ENCODE measurements at regions not wholly inside any gene's neighbourhood (a gene's known extent, or its start where the extent isn't known, plus 50 kb on each side); places are given as distances from the start of the nearest gene placed in this dataset.

DNA sequence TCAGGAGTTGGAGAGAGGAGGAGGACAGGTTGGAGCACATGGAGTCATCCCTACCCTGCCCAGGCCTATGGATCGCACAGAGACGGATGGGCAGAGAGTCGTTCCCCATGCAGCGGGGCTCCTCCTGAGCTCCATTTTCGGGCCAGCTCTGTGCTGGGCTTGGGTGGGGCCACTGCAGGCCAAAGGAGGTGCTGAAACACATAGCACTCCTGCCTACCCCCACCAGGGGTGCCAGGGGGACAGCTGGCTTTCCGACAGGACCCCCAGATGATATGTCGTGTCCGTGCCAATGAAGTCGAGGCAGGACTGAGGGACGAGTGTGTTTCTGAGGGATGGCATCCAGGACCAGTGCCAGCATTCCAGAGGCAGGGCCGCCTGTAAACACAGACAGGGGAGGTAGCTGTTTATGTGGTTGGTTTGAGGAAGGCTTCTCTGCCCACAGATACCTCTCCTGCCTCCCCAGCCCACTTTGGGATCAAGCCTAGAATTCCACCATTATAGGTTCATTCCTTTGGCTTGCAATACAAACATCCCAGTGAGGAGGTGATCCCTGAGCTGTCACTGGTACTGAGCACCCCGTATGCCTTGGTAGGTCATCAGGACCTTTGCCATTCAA, 116.6 kb downstream of the GLI2 start:
- DNase-seq (ENCODE audit: low read depth in 2 of 2), result no peak

DNA sequence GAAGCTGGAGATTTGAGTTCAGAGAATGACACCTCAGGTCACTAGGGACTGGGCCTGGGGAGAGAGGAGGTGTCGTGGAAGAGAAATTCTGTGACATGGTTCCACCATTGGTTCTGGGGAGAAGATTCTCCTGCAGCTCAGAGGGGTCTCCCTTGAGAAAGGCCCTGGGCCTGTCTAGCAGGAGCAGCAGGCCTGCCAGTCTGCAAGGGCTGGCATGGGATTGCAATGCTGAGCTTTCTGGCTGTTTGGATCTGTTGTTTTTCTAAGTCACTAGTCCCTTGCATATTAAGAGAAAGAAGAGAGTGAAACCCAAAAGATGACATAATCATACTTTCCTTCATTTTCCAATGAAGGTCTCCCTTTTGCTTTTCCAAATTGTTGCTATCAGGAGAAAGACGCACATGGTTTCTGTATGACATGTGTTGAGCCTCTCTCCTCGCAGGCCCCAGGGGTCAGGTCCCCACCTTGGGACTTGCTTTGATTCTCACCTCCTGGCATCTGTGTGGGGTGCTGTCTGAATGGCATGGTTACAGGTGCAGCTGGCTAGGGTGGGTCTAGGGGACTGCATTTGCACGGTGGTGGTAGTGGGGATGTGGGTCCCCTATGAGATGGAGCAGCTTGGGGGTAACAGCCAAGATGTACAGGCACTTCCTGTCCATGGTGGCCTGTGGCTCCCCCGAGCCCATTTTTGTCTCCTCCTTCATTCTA, 117.8 kb downstream of the GLI2 start:
- no peak for DNase-seq (ENCODE audit: low read depth in 2 of 2)

GRCh38 chr2:120854014-120854620, 118.4 kb downstream of the GLI2 start:
- no peak for DNase-seq (ENCODE audit: low read depth in 2 of 2)

- DNase-seq (ENCODE audit: low read depth in 2 of 2), result no peak
These were observed 119.3 kb downstream of the GLI2 start for GRCh38 chr2:120854766-120855530.

- no peak for DNase-seq (ENCODE audit: low read depth in 2 of 2)
These were observed 120.3 kb downstream of the GLI2 start for GRCh38 chr2:120855855-120856405.

DNA sequence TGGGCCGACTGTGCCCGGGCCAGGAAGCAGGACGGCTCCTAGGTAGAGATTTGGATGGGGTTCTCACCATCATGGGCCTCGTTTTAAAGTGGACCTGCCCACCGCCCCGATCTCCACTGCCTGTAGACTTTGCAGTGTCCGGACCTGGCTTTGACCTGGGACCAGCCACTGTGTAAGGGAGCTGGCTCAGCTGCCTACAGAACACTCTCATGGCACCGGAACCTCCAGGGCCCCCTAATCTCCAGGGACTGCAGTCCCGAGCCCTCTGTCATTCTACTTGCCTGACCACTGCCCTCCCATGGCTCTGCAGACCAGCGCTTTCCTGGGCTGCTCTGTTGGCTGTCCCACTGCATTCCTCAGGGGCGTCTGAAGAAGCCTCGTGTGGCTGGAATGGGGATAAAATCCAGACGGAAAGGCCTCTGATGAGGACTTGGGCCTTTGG, 120.8 kb downstream of the GLI2 start:
- DNase-seq (ENCODE audit: low read depth in 2 of 2), result no peak

DNA sequence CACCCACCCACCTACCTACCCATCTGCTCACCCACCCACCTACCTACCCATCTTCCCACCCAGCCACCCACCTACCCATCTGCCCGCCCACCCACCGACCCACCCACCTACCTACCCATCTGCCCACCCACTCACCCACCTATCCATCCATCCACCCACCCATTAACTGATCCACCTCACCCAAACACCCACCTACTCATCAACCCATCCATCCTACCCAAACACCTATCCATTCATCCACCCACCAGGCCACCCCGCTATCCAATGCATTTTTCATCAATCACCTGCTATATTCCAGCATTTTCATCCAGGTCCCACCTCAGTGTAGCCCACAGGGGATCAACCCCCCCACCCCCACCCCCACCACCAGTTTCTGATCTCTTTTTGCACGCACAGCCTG, 121.8 kb downstream of the GLI2 start:
- DNase-seq (ENCODE audit: low read depth in 2 of 2), result no peak

GRCh38 chr2:120857931-120858330, 122.3 kb downstream of the GLI2 start:
- no peak for DNase-seq (ENCODE audit: low read depth in 2 of 2)

- DNase-seq (ENCODE audit: low read depth in 2 of 2), result no peak
These were observed 122.9 kb downstream of the GLI2 start for GRCh38 chr2:120858361-120859106.

DNA sequence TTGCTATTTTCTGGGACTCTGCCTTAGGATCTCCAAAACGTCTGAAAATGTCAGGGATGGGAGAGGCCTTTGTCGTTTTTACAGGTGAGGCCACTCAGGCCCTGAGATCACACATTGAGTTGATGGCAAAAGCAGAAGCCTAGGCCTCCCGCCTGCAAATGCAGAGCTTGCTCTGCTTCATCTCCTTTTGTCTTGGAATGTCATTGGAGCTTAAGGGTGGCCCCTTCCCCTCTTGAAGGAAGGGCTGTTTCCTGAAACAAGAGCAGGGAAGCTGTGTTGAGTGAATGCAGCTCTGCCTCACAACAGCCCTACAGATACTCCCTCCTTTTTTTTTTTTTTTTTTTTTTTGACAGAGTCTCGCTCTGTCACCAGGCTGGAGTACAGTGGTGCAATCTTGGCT, 123.5 kb downstream of the GLI2 start:
- no peak for DNase-seq (ENCODE audit: low read depth in 2 of 2)

DNA sequence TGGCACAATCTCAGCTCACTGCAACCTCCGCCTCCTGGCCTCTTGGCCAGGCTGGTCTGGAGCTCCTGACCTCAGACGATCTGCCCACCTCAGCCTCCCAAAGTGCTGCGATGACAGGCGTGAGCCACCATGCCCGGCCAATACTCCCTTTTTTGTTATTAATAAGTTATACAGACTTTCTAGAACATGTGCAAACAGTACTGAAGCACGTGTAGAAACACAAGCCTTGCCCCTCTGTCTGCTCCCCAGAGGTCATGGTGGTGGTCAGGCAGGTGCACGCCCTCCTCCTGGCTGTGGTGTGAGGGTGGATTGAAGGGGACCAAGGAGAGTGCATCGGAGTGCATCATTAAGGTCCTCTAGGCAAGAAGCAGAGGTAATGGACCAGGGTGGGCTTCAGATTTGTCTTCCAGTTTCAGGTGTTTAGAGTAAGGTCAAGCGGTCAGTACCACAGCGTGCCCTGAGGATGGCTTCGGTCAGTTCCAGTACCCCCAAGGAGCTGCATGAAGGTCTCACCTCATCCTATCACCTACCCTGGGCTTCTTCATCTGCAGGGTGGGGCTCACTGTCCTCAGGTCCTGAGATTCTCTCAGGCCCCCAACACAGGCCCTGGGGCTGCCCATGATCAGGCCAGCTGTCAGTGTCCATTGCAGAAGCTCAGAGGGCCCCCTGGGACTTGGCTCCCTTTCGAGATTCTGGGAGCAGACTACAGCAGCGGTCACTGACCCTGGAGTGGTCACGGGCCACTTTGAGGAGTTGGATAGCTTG, 124.3 kb downstream of the GLI2 start:
- DNase-seq (ENCODE audit: low read depth in 2 of 2), result no peak

DNA sequence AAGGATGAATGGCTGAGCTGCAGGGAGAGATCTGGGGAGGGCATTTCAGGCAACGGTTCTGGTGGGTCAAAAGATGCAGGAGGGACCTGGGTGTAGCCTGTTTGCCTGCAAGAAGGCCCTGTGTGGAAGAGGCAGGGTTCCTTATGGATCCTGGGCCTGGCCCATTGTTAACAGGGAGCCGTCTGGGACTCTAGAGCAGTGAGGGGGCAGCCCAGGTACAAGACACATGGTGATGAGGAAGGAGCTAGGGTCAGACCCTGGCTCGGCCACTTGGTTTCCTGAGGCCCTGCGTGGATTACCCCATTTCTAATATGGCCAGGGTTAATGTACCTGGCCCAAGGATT, 124.9 kb downstream of the GLI2 start:
- no peak for DNase-seq (ENCODE audit: low read depth in 2 of 2)

DNA sequence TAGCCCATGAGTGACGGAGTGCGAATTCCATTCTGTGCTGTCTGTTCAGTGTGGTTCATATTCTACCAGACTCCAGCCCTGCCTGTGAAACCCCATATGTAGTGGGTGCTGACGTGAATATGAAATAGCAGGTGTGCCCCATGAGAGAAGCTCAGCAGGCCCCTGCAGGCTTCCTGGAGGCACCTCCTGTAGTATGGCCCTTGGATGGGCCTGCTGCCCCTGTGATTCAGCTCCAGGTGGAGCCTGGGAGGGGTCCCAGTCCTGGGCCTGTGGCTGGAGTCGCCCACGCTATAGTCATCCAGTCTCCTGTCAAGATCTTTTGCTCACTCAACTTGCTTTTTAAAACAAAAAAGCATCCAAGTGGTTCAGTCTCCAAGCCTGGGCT, 125.5 kb downstream of the GLI2 start:
- DNase-seq (ENCODE audit: low read depth in 2 of 2), result no peak

DNA sequence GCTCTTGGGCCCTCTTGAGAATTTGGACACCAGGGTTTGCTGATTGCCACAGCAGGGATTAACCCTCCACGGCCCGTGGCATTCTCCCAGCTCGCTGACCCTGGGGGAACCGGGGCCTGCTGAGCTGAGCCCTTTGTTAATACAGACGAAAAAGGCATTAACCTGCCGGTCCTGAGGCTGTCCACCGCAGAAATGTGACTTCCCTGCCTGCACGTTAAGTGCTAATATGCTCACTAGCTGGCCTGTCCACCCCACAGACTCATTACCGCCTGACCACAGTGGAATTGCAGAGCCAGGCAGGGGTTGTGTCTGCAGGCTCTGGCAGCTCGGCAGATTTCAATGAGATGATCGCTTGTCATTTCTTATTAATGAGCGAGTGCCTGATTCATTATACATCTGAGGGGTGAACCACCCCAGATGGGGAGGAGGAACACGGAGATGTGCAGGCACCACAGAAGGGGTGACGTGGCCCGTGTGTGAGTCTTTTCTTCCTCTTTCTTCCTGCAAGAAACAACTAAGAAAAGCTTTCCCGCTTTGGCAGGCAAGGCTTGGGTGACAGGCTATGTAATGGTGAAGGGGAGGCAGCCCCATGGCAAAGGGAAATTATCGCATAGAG, 126.0 kb downstream of the GLI2 start:
- peak in 1 of 2 donors; percentile 10 for DNase-seq (ENCODE audit: low read depth in 2 of 2)

DNA sequence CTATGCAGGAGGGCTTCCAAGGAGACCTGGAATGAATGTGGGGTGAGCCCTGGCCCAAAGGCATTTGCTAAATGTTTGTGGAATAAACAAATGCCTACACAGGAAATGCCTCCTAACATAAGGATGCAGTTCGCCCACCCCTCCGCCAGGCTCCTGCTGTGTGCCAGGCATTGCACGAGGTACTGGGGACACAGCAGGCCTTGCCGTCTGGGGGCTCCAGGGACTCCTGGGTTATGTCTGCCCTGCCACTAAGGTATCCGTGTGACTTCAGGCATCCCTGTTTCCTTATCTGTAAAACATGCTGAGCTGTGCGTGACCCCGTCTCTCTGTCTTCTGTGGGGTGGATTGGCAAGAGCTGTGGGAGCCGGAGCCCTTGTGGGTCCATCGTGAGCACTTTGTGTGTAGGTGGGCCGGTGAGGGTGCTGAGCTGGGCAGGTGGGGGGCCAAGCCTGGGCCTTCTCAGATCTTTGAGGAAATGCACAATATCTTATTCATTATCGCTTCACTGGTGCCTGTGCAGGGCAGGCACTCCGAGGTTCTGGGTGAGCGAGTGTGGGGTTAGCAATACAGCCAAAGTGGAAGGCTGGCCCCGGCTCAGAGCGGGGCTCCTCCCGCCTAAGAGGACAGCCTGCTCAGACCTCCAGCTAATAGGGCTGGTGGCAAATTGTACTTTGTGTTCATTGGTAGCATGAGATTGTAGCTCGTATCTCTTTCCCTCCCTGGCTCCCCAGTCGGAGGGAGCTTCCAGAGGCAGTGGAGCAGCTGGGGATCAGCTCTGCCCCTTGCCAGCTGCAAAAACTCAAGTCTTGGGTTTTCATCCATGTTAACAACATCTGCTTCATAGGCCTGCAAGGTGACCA, 126.8 kb downstream of the GLI2 start:
- no peak for DNase-seq (ENCODE audit: low read depth in 2 of 2)

- DNase-seq (ENCODE audit: low read depth in 2 of 2), result no peak
These were observed 127.5 kb downstream of the GLI2 start for GRCh38 chr2:120863146-120863545.

DNA sequence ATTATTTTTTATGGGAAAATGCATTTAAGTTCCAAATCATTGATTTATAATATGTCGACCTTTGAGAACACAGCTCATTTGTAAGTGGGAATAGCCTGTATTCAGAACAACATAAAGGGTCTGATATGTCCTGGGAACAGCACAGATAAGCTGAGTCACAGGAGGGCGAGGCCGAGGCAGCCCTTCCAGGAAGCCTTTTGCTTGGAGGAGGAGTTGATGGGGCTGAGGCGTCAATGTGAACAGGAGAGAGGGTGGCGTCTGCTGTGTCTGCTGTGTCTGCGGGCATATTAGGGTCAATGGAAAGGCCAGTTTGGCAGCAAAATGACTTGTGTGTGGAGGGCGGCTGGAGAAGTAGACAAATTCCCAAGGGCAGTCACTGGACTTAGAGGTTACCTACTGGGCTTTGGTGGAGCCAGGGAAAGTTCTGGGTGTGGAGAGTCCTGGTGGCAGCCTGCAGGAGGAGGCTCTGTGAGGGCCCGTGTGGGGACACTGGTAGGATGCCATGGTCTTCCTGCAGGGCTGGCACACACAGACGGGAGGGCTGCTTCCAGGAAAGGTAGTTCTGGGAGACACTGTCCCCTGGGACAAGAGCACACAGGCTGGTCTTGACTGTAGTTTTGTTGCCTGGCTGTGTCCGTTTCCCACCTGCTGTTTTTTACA, 128.1 kb downstream of the GLI2 start:
- DNase-seq (ENCODE audit: low read depth in 2 of 2), result peak in 1 of 2 donors; percentile 69

GRCh38 chr2:120864981-120865380, 129.3 kb downstream of the GLI2 start:
- DNase-seq (ENCODE audit: low read depth in 2 of 2), result no peak

- DNase-seq (ENCODE audit: low read depth in 2 of 2), result no peak
These were observed 130.0 kb downstream of the GLI2 start for GRCh38 chr2:120865656-120866055.
